Fibroblast of skin of right quadriceps (primary cell): ENCODE measurements at regions not wholly inside any gene's neighbourhood (a gene's known extent, or its start where the extent isn't known, plus 50 kb on each side); places are given as distances from the start of the nearest gene placed in this dataset.

Source experiments
- DNase-seq: peaks from one replicate; pipeline ENCODE4 v3.0.0-alpha.2; 2013

DNA sequence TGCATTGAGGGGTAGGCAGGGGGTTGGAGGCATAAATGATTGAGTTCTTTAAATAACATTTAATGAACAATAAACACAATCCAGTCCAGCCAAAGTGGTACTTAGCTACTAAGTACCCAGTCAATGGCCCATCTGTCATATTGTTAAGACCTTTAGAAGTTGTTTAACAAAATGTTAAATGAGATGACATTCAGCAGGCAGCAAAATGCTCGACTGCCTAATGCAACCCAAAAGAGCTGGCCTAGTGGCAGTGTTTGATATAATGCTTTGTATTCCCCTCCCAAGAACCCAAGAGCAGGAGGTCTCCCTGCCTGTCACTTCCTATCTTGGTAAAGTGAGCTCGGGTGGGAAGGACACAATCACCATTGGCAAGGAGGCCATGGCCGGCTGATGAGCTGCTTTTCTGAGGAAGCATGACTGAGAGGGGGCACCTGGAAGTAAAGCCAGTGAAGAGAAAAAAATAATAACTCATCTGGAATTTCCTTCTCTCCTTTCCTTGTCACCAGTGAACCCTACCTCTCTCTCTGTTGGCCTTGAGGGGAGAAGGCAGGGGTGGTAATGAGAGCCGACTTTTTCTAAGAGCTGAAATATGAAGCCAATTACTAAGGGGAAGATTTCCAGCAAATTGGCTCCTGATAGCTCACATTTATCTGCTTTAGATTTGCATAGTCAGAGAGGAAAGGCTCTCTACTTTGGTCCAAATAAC lies 140.6 kb downstream of the C1D start:
- DNase-seq, result no peak

DNA sequence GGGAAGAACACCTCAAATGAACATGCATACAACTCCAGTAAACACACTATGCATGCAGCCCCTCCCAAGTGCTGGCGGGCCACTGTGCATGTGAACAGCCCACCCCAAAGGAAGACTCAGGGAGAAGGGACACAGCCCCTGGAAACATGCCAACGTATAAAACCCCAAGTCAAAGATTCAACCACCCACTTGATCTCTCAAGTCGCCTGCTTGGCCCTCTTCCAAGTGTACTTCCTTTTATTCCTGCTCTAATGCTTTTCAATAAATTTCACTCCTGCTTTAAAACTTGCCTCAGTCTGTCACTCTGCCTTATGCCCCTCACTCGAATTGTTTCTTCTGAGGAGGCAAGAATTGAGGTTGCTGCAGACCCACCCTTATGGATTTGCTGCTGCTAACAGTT lies 139.1 kb downstream of the C1D start:
- DNase-seq, result peak; percentile 23

DNA sequence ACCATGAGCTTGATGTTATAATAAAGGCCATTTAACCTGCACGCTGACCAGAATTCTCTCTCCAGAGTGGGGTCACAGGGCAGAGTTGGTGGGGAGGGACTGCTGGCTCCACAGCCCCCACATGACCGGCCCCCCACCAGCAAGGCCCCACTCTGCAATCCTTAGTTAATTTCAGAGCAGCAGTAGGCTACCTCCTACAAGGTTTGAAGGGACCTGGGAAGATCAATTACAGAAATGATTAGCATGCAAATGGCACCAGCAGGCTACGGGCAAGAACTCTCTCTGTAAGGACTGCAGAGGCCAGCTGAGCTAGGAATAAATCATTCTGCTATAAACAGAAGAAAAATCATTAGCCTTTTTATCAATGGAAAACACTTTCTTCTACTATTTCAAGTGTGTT lies 135.3 kb downstream of the C1D start:
- DNase-seq, result no peak

DNA sequence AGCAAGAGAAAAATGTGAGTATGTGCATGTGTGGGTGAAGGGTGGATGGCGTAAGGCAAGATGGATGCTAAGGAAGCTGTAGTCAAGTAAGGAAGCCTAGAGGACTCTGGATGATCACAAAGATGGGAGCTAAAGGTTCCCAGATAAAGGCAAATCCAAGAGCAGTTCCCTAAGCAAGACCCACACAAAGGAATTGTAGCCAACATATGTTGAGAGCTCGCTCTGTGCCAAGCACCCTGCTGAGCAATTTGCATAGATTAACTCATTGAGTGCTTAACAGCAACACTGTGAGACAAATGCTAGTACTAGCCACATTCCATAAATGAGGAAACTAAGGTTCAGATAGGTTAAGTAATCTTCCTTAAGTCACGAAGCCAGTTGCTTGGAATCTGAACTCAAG lies 132.6 kb downstream of the C1D start:
- DNase-seq, result peak; percentile 12

DNA sequence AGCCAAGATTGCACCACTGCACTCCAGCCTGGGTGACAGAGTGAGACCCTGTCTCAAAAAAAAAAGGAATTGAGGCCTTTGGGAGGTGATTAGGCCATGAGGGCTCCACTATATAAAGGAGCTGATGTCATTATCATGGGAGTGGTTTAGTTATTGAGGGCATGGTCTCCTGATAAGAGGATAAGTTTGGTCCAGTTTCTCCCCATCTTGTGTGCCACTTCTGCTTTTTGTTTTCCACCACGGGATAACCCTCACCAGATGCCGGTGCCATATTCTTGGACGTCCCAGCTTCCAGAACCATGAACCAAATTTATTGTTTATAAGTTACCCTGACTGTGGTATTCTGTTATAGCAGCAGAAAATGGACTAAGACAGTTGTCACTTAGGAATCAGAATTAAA lies 125.8 kb downstream of the C1D start:
- DNase-seq, result no peak

DNA sequence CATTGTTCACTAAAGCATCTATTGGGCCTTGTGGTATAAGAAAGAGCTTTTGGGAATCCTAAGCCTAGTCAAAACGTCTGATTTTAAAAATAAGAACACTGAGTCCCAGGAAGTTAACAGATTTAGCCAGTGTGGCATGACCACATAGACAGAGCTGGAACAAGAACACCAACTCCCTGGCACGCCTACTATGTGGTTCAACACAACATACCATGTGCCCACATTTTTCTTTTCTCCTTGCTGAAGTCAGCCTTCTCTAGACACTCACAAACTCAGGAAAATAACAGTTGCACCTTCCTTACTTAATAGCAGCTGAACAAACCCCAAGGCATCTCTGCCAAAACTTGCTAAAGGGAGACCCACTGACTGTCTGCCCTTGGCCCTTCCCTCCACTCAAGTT lies 124.8 kb downstream of the C1D start:
- DNase-seq, result no peak

DNA sequence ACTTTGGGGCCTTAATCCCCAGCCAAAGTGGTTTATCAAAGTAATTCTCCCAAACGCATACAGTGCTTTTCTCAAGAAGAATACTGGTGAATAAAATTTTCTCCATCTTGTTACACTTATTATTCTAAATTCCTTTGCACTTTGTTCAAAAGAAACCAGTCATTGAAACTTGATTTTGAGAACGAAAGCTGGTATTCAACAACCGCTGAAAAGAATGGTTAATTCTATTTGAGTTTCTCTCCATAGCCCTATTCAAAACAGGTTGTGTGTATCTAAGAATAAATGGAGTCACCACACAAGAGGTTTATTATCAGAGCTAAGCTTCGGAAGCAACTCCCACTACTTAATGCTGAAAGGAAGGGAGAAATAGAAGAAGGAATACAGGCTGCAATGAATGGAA lies 117.7 kb downstream of the C1D start:
- DNase-seq, result no peak

DNA sequence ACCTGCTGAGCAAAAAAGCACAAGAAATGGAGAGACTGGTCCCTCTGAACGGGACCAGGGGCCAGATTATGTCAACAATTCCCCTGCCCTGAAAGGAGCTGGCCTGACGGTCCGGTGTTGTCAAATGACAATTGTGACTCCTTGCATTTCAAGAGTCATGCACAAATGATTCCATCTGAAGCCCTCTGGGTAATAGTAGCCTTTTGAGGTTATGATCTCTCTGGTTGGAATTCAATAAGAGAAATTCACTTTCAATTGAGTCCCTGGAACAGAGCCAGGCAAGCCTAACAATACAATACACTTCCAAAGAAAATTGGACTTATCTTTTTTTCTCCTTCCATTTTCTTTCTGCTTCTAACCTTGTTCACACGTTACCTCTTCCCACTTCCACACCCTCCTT lies 116.9 kb downstream of the C1D start:
- no peak for DNase-seq

DNA sequence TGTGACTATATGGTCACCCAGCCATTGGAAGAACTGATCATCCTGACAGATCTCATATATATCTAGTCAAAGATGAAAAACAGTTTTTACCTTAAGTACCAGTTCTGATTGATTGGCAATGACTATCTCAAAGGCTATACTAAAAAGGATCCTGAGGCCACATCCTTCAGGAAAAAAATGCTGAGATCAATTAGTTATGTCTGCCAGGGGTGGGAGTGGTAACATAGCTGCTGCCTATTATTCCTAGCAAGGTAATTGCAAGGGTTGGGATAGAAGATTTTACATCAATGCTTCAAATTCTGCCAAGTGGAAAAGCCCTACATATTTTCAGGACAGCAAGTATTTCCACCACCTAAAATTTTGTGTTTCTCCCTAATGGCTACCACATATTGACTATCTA lies 114.7 kb downstream of the C1D start:
- DNase-seq, result no peak

DNA sequence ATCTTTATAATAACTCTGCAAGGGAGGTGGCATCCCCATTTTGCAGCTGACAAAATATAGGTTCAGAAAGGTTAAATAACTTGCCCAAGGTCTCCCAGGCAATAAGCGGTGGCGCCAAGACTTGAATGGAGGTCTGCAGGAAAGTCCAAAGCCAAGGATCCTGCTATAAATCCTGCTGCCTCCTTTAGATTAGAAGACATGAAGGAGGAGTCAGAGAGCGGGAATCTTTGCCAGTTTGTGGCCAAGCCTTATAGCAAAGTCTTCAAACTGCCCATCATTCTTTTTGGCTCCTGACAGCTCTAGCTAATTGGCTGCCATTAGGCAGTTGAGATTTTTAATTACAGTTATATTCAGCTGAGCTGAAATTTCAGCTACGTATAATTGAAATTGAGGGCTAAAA lies 114.3 kb downstream of the C1D start:
- no peak for DNase-seq

DNA sequence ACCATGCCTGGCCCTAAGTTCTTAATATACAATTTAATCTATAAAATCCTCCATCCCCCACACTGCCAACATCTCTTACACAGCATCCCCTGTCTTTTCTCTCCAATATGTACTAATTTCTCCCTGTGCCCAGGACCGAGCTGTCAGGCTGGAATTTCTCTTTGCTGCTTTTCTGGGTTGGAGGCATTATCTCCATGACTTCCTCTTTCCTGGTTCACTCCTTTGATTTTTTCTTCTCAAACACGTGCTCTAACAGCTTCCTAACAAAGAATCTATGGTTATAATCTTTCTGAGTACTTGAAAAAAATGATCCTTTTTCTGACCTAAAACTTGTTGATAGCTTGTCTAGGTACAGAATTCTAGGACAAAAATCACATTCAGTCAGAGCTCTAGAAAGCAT lies 112.8 kb downstream of the C1D start:
- no peak for DNase-seq

DNA sequence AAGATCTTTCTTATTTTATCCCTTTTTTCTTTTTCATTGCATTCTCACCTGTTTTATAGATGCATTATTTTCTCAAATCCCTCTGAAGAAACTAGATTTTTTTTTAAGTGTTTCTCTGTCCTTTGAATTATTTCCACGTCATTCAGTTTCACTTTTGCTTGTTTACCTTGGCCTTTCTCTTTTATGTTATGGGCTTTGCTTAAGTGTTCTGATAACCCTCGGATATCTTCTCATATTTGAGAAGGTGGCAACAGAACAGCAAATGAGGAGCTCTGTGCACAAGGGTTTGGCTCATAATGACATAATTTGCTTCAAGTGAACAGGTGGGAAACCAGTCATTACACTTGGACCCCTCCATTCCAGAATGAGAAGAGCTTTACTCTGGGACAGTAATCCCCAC lies 111.9 kb downstream of the C1D start:
- no peak for DNase-seq

DNA sequence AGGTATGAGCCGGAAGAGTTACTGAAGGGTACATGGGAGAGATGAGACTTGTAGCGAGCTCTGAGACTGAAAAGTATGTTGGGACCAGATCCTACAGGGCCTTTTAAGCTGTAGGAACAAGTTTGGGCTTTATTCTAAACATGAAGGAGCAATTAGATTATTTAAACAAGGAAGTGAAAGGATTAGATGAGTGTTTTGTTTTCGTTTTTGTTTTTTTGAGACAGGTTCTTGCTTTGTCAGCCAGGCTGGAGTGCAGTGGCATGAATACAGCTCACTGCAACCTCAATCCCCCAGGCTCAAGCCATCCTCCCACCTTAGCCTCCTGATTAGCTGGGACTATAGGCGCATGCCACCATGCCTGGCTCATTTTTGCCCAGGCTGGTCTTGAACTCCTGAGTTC lies 110.7 kb downstream of the C1D start:
- DNase-seq, result no peak

DNA sequence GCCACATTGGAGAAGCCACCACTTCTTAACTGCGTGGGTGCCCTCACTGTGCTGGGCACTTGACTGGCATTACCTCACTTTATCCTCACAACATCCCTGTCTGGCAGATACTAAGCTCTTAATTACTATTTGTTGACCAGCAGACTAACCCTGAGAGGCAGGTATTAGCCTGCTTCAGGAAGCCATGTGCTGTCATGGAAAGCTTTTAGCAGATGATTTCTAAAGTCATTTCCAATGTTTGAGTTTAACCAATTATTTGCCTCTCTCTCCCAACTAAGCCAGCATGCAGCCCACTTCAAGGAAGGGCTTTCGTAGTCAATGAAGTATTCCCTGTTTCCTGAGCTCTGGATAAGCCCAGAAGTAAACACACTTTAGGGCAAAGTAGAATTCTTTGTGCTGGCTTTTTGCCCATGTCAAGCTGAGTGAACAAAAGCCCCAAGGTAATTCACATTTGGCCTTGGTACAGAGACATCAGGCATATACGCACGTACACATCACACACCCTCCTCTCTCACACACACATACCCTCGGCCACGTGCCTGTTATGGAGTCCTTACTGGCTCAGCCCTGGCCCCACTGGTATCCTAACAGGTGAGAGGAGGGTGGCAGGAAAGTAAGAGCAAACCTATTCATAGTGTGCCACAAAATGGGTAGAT lies 108.6 kb downstream of the C1D start:
- no peak for DNase-seq

DNA sequence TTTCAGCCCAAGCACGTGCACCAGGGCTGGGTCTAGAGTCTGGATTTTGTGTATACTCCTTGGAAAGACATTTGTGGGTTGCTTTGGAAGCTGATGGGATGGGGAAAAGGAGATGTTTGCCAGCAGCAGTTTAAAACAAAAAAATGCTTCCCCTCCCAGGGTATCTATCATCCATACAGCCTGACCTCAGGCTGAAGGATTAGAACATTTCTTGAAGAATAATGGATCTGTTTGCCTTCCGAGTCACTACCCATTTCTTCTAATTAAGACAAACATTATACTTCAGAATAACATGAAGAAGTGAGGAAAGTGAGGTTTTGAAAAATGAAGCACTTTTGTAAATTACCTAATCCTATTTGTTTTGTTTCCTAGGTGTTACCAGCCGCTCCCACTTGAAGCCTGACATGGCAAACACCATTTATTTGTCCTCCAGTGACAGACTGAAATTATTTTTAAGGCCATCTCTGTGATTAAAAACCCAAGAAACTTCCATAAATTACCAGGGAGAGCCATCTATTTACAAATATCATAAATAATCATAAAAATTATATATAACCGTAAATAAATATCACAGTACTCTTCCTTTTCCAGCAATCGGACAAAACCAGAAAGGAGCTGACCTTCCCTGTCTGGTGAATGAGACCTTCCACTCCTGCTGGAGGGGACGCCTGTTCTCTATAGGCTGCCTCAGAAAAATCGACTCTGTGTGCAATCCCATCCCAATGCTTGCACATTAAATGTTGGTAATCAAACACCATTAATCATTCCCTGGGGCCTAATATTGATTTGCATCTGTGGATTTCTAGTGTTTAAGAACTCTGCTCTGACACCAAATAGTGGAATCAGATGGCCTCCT lies 106.8 kb downstream of the C1D start:
- no peak for DNase-seq

DNA sequence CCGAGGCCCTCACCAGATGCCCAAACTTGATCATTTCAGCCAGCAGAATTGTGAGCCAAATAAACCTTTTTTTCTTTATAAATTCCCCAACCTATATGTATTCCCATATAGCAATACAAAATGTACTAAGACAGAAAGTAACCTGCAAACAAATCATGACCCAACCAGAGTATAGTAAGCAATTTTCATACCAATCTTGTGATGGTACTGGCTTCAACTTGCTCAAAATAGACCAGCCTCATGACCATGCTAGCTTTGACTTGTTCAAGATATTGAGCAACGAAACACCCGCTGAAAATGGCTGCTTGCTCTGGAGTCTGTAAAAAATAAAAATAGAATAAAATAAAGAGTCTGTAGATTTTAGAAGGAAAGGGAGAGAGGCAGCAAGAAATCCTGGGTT lies 97.6 kb downstream of the C1D start:
- no peak for DNase-seq

DNA sequence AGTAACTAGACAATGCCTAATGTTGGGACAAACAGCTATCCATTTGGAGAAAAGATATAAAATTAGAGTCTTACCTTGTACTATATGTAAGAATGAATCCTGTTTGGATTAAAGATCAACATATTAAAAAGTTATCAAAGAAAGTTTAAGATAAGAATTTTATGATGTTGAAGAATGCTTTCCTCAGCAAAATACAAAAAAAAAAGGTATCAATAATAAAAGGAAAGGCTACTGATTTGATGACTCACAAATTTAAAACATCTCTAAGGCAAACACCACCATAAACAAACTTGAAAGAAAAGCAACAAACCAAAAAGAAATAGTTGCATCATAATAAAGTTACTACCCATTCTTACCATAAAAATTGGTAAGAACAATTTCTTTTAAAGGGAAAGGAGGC lies 92.7 kb downstream of the C1D start:
- DNase-seq, result no peak

DNA sequence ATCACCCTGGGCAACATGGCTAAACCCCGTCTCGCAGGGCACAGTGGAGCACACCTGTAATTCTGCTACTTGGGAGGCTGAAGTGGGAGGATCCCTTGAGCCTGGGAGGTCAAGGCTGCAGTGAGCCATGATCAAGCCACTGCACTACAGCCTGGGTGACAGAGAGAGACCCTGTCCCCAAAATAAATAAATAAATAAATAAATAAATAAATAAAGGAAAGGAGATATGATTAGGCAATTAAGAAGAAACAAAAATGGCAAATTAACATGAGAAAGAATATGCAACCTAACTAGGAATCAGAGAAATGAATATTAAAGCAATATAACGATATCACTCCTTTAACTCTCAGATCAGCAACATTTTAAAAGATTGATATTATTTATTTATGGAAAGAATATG lies 92.3 kb downstream of the C1D start:
- no peak for DNase-seq

DNA sequence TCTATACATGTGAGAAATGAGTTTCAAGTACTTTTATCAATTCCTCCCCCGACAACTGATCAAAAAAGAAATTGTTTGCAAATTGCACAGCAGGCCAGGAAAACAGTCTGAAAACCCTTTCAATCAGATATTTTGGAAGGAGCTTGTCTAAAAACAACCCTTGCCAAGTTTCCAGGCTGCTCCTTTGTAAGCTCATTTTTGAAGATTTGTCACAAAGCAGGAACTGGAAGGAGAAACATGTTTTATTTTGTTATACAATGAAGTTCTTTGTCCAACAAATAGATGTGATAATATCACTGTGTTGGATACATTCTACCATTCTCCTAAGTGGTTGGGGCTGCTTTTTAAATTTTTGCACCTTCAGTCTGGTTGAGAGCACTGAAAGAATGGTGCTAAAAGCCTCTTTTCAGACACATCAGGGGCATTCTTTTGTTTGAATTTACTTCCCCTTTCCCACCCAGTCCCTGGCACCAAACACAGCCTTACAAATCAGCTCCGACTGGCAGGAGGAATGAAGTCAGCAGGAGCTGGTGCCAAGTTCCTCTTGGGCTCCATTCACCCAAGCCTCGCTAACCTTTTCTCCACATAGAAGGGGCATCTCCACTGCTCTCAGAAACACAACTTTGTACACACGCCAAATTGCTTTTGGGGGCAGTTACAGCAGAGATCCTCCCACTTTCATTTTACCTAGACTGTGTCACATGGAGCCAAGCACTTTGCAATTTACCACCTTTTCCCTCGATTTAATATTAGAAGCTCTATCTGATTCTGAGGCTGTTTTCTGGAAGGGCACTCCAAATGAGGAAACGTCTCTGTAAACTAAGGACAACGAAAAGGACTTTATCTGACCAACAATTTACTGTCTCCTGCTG lies 88.0 kb downstream of the C1D start:
- no peak for DNase-seq

DNA sequence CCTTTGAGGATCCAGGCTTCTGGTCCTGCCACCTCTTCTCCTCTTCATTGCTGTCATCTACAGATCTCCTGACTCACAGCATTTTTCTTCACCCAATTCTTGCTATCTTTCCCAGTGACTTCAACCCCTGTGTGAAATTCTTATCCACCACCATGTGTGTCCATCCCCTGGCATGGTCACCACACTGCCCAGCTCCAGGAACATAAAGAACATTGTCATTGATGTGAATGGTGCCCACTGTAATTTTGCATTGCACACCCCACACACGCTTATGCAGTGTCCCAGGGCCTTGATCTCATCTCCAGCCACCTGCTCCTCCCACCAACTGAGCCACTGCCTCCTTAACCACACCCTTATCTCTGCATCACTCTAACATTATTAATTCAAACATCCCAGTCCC lies 85.3 kb downstream of the C1D start:
- DNase-seq, result no peak

DNA sequence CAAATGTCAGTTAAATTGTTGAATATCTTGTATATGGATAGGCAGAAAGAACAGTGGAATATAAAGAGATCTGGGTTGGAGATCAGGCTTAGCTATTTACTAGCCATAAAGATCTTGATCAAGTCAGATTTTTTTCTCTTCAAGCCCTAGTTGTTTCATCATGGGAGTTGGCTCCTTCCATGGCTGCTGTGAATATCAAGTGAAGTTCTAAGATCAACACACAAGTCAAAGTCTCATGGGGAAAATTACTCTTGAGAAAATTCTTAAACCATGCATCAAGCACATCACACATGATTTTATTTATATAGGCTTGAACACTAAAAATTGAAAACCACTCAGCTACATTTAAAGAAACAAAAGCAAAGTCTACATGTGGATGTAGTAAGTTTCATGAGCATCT lies 79.8 kb downstream of the C1D start:
- peak; percentile 63 for DNase-seq

DNA sequence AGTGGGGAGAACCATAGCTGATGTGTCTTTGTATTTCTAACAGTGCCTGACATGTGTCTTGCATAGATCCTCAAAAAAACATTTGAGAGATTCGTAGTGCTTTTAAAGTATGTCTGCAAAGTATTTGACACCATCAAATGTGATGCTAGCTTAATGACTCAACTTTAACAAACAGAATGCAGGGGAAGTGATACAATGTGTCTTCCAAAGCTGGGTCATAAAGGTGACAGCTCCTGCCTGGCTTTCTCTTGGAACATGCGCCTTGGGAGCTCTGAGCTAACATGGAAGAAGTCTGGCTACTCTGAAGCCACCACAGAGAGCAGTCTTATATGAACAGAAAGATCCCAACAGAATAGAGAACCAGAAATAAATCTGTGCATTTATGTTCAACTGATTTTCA lies 78.2 kb downstream of the C1D start:
- peak; percentile 18 for DNase-seq

DNA sequence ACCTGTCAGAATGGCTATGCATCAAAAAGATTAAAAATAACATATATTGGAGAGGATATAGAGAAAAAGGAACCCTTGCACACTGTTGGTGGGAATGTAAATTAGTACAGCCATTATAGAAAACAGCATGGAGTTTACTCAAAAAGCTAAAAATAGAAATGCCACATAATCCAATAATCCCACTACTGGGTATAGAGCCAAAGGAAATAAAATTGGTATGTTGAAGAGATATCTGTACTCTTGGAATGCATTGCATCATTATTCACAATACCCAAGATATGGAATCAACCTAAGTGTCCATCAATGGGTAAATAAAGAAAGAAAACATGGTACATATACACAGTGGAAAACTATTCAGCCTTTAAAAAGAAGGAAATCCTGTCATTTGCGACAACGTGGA lies 77.2 kb downstream of the C1D start:
- DNase-seq, result peak; percentile 29
